HG03565 (cell line): ENCODE measurements at regions not wholly inside any gene's neighbourhood (a gene's known extent, or its start where the extent isn't known, plus 50 kb on each side); places are given as distances from the start of the nearest gene placed in this dataset.
A peak's percentile ranks its signal among the peaks of the same experiment; 100 is the strongest.

ENCODE experiments used
- ATAC-seq: cut with Tn5 transposase; IDR thresholded peaks from one replicate; pipeline ENCODE4 v1.9.1; 2021; ENCODE audit warnings: mild to moderate bottlenecking, moderate library complexity; ENCODE audit not compliant: unreplicated experiment

DNA sequence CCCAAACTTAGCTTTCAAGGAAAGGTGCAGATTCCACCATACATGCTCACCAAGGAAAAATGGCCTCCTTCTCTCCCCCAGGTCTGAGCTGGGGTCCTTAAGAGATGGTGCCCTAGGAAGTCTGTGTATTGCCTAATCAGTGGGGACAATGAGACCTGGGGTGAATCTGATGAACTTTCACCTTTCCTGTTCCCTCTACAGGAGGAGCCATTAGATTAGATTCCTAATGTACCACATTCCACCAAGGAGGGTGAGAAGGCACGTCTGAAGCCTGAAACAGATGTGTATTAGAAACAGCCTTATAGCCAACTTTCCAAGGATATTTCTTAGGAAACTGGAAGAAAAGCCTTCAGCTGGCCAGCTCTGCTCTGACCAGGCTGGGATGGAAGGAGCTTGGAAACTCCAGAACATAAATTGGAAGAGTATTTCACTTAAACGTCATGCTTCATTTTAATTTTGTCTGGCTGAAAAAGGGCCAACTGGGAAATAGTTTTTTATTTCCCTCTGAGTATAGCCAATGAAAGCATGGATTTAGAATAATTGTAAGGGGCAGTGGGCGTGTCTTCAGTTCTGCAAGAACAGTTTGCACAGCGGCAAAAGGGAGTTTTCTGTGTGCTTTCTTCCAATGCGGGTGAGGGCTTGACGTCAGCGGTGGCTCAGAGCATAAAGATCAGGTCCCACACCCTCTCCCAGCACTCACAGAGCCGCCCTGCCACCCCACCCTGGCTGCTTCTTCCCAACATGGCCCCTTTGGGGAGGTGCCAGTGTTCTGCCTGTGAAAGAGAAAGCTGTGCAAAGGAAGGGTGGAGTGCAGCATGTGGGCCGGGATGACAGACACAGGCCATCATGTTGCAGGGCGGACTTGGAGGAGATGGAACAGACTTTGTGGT lies 210.9 kb downstream of the ESM1 start:
- no peak for ATAC-seq

DNA sequence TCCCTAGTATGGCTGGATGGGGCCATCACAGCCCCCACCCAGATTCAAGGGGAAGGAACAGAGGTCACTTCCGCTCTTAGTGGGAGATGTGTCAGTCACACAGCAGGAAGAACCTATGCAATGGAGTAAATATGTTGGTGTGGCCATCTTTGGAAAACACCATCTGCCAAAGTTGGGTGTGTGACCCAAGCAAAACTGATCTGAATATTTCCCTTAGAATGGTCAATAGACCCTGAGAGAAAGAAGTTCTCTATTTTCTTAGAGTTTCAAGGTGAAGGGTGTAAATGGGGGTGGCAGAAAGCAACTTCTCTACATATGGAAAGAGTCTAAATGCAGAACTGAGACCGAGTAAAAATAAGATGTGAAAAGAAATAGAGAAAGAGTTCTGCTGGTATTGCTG lies 212.7 kb downstream of the ESM1 start:
- ATAC-seq = no peak

- ATAC-seq = no peak
Measured at GRCh38 chr5:54772231-54772630, 213.2 kb downstream of the ESM1 start.

GRCh38 chr5:54769746-54770145 lies 215.6 kb downstream of the ESM1 start:
- no peak for ATAC-seq

GRCh38 chr5:54769072-54769471 lies 216.3 kb downstream of the ESM1 start:
- ATAC-seq = no peak

- ATAC-seq = no peak
Measured at GRCh38 chr5:54766748-54767147, 218.6 kb downstream of the ESM1 start.

DNA sequence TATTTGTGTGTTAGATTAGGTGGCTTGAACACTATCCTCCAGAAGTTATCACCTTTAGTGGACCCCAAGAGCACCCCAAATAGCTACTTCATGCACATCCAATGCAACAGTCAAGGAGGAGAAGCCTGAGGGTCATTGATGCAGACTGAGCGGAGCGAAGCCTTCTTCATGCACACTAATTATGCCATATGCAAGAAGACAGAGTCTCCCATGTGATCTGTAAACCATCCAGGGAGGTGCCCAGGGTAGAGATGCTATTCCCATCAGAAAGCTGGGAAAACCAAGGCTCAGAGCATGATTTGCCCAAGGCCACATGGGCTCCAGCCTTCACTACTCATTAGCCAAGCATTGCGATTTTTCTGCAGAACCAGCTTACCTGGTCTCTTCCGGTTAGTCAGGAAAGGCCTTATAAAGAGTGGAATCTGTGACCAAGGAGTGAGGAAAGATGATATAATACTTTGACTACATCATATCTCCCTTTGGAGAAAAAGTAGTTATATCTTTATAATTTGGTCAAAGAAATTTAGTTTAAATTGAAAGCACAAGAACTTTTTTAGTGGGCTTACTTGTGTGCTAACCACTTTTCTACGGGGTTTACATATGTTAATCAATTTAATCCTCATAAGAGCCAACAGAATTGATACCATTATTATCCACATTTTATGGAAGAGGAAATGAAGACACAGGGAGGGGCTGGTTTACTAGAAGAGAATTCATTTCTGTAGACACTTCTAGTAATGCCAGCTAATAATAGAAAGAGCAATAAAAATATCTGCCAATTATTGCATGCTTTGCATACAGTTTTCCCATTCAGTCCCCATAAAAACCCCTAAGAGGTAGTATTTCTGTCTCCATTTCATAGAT lies 220.0 kb downstream of the ESM1 start:
- ATAC-seq = no peak

GRCh38 chr5:54764102-54765090 lies 221.0 kb downstream of the ESM1 start:
- ATAC-seq = no peak

- no peak for ATAC-seq
Measured at GRCh38 chr5:54761213-54761701, 224.1 kb downstream of the ESM1 start.

GRCh38 chr5:54760182-54760935 lies 225.0 kb downstream of the ESM1 start:
- no peak for ATAC-seq

DNA sequence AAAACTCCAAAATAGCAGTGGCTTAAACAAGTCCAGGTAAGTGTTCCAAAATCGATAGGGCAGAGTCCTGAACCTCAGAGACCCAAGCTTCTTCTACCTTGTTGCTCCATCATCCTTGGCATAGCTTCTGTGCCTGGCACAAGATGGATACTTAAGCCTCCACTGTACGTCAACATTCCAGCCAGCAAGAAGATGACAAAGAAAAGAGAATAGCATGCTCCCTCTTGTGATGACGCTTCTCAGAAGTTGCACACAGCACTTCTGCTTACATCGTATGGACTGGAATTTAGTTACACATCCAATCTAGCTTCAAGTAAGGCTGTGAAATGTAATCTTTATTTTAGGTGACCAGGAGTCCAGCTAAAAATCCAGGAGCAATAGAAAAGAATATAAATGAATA lies 227.4 kb downstream of the ESM1 start:
- ATAC-seq = no peak

- no peak for ATAC-seq
Measured at GRCh38 chr5:54757541-54757940, 227.9 kb downstream of the ESM1 start.

DNA sequence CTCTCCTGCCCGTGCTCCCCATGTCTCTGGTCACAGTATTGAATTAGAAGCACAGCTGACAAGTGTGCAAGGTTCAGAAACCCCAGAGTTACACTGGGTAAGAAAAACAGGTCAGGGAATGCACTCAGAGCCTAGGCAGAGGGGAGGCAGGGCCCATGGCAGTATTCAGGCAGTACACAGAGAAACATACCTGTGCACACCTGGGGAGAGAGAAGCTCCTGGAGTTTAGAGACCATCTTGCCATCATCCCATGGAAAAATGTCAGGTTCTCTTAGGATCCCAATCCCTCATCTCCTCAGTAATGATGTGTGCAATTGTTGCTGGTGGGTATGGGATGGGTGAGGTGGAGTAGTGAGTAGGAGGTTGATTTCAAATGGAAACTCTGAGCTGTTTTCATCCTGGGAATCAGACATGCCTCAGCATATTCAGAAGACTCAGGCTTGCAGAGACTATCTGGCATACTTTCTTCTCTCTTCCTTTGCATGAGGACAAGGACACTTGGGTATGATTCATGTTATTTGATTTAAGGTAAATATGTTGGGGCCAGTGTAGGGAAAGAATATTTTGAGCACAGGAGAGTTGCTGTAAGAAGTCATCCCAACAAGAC lies 228.5 kb downstream of the ESM1 start:
- ATAC-seq = no peak

GRCh38 chr5:54756301-54756700 lies 229.1 kb downstream of the ESM1 start:
- no peak for ATAC-seq

DNA sequence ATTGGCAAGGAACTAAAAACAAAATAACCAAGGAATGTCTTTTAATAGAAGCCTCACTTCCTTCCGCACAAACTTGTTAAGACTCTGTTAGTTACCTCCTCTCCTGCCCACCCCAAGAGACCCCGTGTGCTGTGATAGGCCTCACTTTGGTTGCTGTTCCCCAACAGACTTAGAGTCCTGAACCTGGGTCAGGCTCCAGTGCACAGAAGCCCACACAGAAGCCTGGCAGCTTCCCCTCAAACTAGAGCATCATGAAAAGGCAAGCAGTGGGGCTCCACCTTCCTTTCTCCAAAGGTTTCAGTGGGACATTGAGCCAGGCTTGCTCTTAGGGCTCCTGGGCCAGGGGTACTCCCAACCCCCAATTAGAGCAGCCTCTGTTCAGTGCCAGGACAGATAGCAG lies 230.5 kb downstream of the ESM1 start:
- no peak for ATAC-seq

DNA sequence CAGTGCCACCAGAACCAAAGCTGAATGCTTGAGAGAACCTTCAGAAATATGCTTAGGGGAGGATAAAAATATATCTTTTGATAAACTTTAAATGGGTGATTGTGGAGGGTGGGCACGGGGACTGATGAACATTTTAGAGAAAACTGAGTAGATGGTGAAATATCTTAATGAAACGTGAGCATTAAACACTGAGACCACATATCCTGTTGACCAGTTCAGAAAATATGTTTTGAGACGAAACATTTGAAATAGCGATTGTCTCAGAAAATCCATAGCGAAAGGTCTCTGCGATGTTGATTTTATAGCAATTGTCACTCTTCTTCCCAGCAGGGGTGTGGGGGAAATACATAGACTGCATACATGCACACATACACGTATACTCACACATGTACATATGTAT lies 231.0 kb downstream of the ESM1 start:
- ATAC-seq = no peak

- ATAC-seq = no peak
Measured at GRCh38 chr5:54753753-54754152, 231.6 kb downstream of the ESM1 start.

- peak; percentile 94 for ATAC-seq
Measured at GRCh38 chr5:54753034-54753433, 232.4 kb downstream of the ESM1 start.

DNA sequence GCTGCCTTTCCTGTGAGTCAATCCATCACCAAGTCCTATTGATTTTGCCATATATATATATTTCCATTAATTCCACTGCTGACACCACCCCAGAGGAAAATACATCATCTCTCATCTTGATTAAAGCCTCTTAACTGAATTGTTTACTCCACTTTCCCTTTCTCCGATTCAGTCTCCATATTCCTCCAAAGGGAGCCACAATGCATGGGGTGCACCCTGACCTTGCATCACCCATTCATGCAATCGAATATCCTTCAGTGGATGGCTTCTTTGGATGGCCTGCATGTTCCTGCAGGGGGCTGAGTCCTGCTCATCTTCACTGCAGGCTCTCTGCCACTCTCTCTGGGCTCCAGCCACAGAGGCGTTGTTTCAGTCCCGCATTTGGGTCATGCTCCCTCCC lies 231.0 kb downstream of the SNX18 start:
- ATAC-seq = no peak
